HG02973 (cell line): ENCODE measurements at regions not wholly inside any gene's neighbourhood (a gene's known extent, or its start where the extent isn't known, plus 50 kb on each side); places are given as distances from the start of the nearest gene placed in this dataset.
"Not testable (repeated sequence)": the region's sequence is repeated elsewhere in the genome, so short reads cannot be mapped to it uniquely, and the experiment has no call there.

Experiments
- ATAC-seq: cut with Tn5 transposase; IDR thresholded peaks from one replicate; pipeline ENCODE4 v1.9.1; 2021; ENCODE audit warnings: moderate library complexity; ENCODE audit not compliant: unreplicated experiment

- ATAC-seq, result no peak
Measured at GRCh38 chrY:7815285-7815684, 903.7 kb upstream of the AMELY start.

- ATAC-seq, result no peak
Measured at GRCh38 chrY:7814361-7814760, 902.8 kb upstream of the AMELY start.

- ATAC-seq, result no peak
Measured at GRCh38 chrY:7810359-7810758, 898.8 kb upstream of the AMELY start.

- no peak for ATAC-seq
Measured at GRCh38 chrY:7807516-7807870, 895.9 kb upstream of the AMELY start.

GRCh38 chrY:7806592-7807515, 895.3 kb upstream of the AMELY start:
- ATAC-seq, result no peak

GRCh38 chrY:7805624-7806023, 894.1 kb upstream of the AMELY start:
- ATAC-seq, result no peak

- ATAC-seq, result no peak
Measured at GRCh38 chrY:7803737-7804136, 892.2 kb upstream of the AMELY start.

GRCh38 chrY:7796128-7796527, 884.6 kb upstream of the AMELY start:
- ATAC-seq, result no peak

GRCh38 chrY:7794441-7794840, 882.9 kb upstream of the AMELY start:
- ATAC-seq, result no peak

GRCh38 chrY:7793989-7794388, 882.4 kb upstream of the AMELY start:
- ATAC-seq, result no peak

GRCh38 chrY:7792431-7792830, 880.9 kb upstream of the AMELY start:
- ATAC-seq, result no peak

GRCh38 chrY:7781501-7781900, 869.9 kb upstream of the AMELY start:
- no peak for ATAC-seq

- ATAC-seq, result not testable (repeated sequence)
Measured at GRCh38 chrY:7775436-7775835, 863.9 kb upstream of the AMELY start.

GRCh38 chrY:7771771-7772170, 860.2 kb upstream of the AMELY start:
- ATAC-seq, result no peak

- no peak for ATAC-seq
Measured at GRCh38 chrY:7769790-7770375, 858.3 kb upstream of the AMELY start.

GRCh38 chrY:7768901-7769300, 857.3 kb upstream of the AMELY start:
- ATAC-seq, result no peak

- no peak for ATAC-seq
Measured at GRCh38 chrY:7753711-7754110, 842.2 kb upstream of the AMELY start.

- ATAC-seq, result no peak
Measured at GRCh38 chrY:7746781-7747180, 835.2 kb upstream of the AMELY start.

- no peak for ATAC-seq
Measured at GRCh38 chrY:7745581-7745901, 834.0 kb upstream of the AMELY start.

GRCh38 chrY:7744691-7745580, 833.4 kb upstream of the AMELY start:
- ATAC-seq, result no peak

GRCh38 chrY:7736847-7737365, 825.4 kb upstream of the AMELY start:
- no peak for ATAC-seq
